ENCODE measurements at regions not wholly inside any gene's neighbourhood (a gene's known extent, or its start where the extent isn't known, plus 50 kb on each side); places are given as distances from the start of the nearest gene placed in this dataset.

DNA sequence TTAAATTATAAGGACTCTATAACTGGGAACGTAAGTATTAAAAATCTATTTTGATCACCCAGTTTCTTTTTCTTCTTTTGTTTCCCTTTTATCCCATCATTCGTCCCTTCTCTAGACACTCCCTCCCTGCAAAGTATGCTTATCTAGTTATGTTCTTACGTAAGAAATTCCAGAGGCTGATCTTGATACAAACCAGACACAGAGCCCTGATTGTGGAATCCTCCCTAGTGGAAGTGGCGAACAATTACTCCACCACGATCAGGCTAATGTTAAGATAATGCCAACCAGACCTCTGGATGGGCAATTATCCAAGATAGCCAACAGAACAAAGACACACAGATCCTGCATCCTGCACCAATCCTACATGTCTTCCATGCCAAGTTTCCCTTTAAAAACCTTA, 1557.4 kb downstream of the PLA2G4A start:
- H3K9me3 ChIP-seq (ENCODE audit: control insufficient read depth in 1 of 2, insufficient read depth in 1 of 2, low read length in 2 of 2): no peaks in the 10 kb centered on the region
- H3K27ac ChIP-seq (ENCODE audit: low read depth in 1 of 2, low read length in 2 of 2): no peak overlapping the region
- no peaks in the 10 kb centered on the region for H3K36me3 Mint-ChIP-seq (ENCODE audit: low read depth)
- no peak overlapping the region for H3K4me3 Mint-ChIP-seq
- CTCF ChIA-PET: no interaction called here
- H3K27me3 ChIP-seq (ENCODE audit: control insufficient read depth in 1 of 2, insufficient read depth in 2 of 2, low read length in 2 of 2): no peaks in the 10 kb centered on the region
- H3K36me3 ChIP-seq (ENCODE audit: insufficient read depth, low read length): no peaks in the 10 kb centered on the region
- H3K27ac Mint-ChIP-seq: no peak overlapping the region
- intact Hi-C loops (cut with DNase I, micrococcal nuclease): no loop called here
- ATAC-seq (ENCODE audit: poor library complexity) (no peak), DNase-seq (no peak)
- no peaks in the 10 kb centered on the region for H3K27me3 Mint-ChIP-seq
- no peak overlapping the region for H3K4me3 ChIP-seq (ENCODE audit: low read length)
- no peaks in the 10 kb centered on the region for H3K4me1 Mint-ChIP-seq (ENCODE audit: low read depth)
- POLR2A ChIA-PET: no interaction called here
- H3K9me3 Mint-ChIP-seq: peaks cover 5% of the 10 kb centered on the region
- TF ChIP-seq, protein P1, sequence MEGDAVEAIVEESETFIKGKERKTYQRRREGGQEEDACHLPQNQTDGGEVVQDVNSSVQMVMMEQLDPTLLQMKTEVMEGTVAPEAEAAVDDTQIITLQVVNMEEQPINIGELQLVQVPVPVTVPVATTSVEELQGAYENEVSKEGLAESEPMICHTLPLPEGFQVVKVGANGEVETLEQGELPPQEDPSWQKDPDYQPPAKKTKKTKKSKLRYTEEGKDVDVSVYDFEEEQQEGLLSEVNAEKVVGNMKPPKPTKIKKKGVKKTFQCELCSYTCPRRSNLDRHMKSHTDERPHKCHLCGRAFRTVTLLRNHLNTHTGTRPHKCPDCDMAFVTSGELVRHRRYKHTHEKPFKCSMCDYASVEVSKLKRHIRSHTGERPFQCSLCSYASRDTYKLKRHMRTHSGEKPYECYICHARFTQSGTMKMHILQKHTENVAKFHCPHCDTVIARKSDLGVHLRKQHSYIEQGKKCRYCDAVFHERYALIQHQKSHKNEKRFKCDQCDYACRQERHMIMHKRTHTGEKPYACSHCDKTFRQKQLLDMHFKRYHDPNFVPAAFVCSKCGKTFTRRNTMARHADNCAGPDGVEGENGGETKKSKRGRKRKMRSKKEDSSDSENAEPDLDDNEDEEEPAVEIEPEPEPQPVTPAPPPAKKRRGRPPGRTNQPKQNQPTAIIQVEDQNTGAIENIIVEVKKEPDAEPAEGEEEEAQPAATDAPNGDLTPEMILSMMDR (IDR thresholded peaks at IDR 0.05): no peak
- H3K4me1 ChIP-seq (ENCODE audit: insufficient read depth, low read length): no peaks in the 10 kb centered on the region

DNA sequence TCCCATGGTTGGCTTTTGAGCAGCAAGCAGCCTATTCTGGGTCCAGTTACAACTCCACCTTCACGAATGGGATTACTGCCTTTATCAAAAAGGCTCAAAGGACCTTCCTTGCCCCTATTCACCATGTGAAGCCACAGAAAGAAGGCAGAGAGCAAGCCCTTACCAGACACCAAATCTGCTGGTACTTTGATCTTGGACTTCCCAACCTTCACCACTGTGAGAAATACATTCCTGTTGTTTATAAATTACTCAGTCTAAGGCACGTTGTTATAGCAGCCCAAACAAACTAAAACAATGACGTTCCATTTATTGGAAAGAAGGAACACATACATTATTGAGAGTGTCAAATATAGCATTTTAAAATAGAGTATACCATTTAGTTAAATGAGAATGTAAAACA, 1557.9 kb downstream of the PLA2G4A start:
- Mint-ChIP-seq H3K4me3 (no peak overlapping the region), H3K4me1 (ENCODE audit: low read depth) (no peaks in the 10 kb centered on the region), H3K27me3 (no peaks in the 10 kb centered on the region), H3K9me3 (peaks cover 5% of the 10 kb centered on the region), H3K36me3 (ENCODE audit: low read depth) (no peaks in the 10 kb centered on the region), H3K27ac (no peak overlapping the region)
- Histone ChIP-seq H3K27ac (ENCODE audit: low read depth in 1 of 2, low read length in 2 of 2) (no peak overlapping the region), H3K27me3 (ENCODE audit: control insufficient read depth in 1 of 2, insufficient read depth in 2 of 2, low read length in 2 of 2) (no peaks in the 10 kb centered on the region), H3K9me3 (ENCODE audit: control insufficient read depth in 1 of 2, insufficient read depth in 1 of 2, low read length in 2 of 2) (no peaks in the 10 kb centered on the region), H3K4me3 (ENCODE audit: low read length) (no peak overlapping the region), H3K4me1 (ENCODE audit: insufficient read depth, low read length) (no peaks in the 10 kb centered on the region), H3K36me3 (ENCODE audit: insufficient read depth, low read length) (no peaks in the 10 kb centered on the region)
- intact Hi-C loops (cut with DNase I, micrococcal nuclease): no loop called here
- TF ChIP-seq, protein P1 (IDR thresholded peaks at IDR 0.05): no peak
- no peak for DNase-seq
- CTCF ChIA-PET: no interaction called here
- POLR2A ChIA-PET: no interaction called here
- no peak for ATAC-seq (ENCODE audit: poor library complexity)

DNA sequence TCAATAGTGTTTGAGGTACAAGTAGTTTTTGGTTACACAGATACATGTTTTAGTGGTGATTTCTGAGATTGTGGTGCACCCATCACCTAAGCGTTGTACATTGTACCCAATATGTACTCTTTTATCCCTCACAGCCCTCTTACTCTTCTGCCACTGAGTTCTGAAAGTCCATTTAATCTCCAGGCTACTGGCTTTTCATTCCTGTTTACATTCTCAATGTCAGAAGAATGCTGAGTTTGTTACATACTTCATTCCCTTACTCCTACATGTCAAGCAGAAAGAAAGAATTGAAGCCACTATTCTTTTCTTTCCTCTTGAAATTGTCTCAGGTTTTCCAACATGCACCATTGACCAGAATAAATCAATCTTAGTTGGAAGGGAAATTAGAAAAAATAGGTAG, 1565.9 kb downstream of the PLA2G4A start:
- peaks cover 2% of the 10 kb centered on the region for H3K9me3 Mint-ChIP-seq
- H3K27ac ChIP-seq (ENCODE audit: low read depth in 1 of 2, low read length in 2 of 2): no peak overlapping the region
- DNase-seq (no peak), ATAC-seq (ENCODE audit: poor library complexity) (no peak)
- no peaks in the 10 kb centered on the region for H3K4me1 ChIP-seq (ENCODE audit: insufficient read depth, low read length)
- H3K4me3 Mint-ChIP-seq: no peak overlapping the region
- POLR2A ChIA-PET: interaction anchor here (0.6 kb wide), 1 partner anchor 84 kb away, joined by 3 read pairs; no protein-coding TSS in a partner anchor
- H3K27ac Mint-ChIP-seq: no peak overlapping the region
- no peaks in the 10 kb centered on the region for H3K27me3 Mint-ChIP-seq
- no peak overlapping the region for H3K4me3 ChIP-seq (ENCODE audit: low read length)
- H3K9me3 ChIP-seq (ENCODE audit: control insufficient read depth in 1 of 2, insufficient read depth in 1 of 2, low read length in 2 of 2): no peaks in the 10 kb centered on the region
- CTCF ChIA-PET: no interaction called here
- TF ChIP-seq, protein P1 (IDR thresholded peaks at IDR 0.05): no peak
- H3K36me3 Mint-ChIP-seq (ENCODE audit: low read depth): no peaks in the 10 kb centered on the region
- no peaks in the 10 kb centered on the region for H3K4me1 Mint-ChIP-seq (ENCODE audit: low read depth)
- no peaks in the 10 kb centered on the region for H3K27me3 ChIP-seq (ENCODE audit: control insufficient read depth in 1 of 2, insufficient read depth in 2 of 2, low read length in 2 of 2)
- no peaks in the 10 kb centered on the region for H3K36me3 ChIP-seq (ENCODE audit: insufficient read depth, low read length)
- intact Hi-C loops (cut with DNase I, micrococcal nuclease): no loop called here
